BJ (cell line): ENCODE measurements at regions not wholly inside any gene's neighbourhood (a gene's known extent, or its start where the extent isn't known, plus 50 kb on each side); places are given as distances from the start of the nearest gene placed in this dataset.

Source experiments
- CTCF ChIA-PET: fragments of 350-600 bp; formaldehyde crosslinking; extraction: SDS; loops from one replicate; lab custom pipeline; 2021; ENCODE audit warnings: antibody characterized with exemption, inconsistent platforms; lab: Yijun Ruan, JAX
- POLR2A ChIA-PET: fragments of 300-600 bp; sonication (Branson Sonifier 250); formaldehyde crosslinking; extraction: SDS; loops from one replicate; lab custom pipeline; 2021; ENCODE audit warnings: antibody characterized with exemption; lab: Charles Lee
- DNase-seq: peaks from one replicate; pipeline ENCODE4 v3.0.0-alpha.2; 2011; ENCODE audit warnings: low read depth
- H3K27me3 ChIP-seq: 2 replicates; pipeline ENCODE4 v1.6.0; 2011; ENCODE audit warnings: low read length; ENCODE audit not compliant: control insufficient read depth, insufficient read depth
- H3K36me3 ChIP-seq: 2 replicates; pipeline ENCODE4 v1.5.1; 2011; ENCODE audit warnings: low read length; ENCODE audit not compliant: control insufficient read depth, insufficient read depth
- H3K4me3 ChIP-seq: 2 replicates; pipeline ENCODE4 v1.5.1; 2011; ENCODE audit warnings: low read depth, mild to moderate bottlenecking, control low read depth, low read length
- CTCF ChIP-seq: IDR thresholded peaks from 2 replicates; pipeline ENCODE4 v1.5.1; 2011; ENCODE audit warnings: low read depth, mild to moderate bottlenecking, control low read depth, inconsistent platforms, low read length, moderate library complexity; ENCODE audit not compliant: insufficient read depth

- no peaks in the 10 kb centered on the region for H3K36me3 ChIP-seq
- H3K27me3 ChIP-seq = no peaks in the 10 kb centered on the region
- POLR2A ChIA-PET = no interaction called here
- no peak for TF ChIP-seq CTCF
- H3K4me3 ChIP-seq = no peak overlapping the region
- CTCF ChIA-PET = no interaction called here
- no peak for DNase-seq
These were observed 281.8 kb downstream of the GPATCH2 start for GRCh38 chr1:217348960-217349664.

DNA sequence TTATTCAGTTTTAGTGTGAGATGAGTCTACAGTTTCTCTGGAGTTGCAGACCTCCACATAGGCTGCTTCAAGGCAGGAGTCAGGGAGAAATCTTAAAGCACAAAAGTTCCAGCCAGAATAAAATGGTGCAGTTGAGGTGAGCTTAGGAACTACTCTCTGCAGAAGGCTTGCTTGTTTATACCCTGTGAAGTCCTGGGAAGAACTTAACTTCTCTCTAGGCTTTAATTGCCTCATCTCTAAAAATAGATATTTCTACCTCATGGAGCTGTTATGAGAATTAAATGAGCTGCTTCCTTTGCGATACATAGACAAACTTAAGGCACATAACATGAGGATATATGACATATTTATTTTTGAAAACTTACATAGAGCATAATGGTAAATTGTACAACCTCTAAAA is 286.2 kb downstream of the GPATCH2 start:
- TF ChIP-seq CTCF = no peak
- ChIA-PET POLR2A (interaction anchor here (0.6 kb wide), 1 partner anchor 462 kb away, joined by 5 read pairs; no protein-coding TSS in a partner anchor), CTCF (no interaction called here)
- no peak for DNase-seq
- H3K27me3 ChIP-seq = no peaks in the 10 kb centered on the region
- H3K4me3 ChIP-seq = no peak overlapping the region
- H3K36me3 ChIP-seq = no peaks in the 10 kb centered on the region

GRCh38 chr1:217343907-217344306 is 287.0 kb downstream of the GPATCH2 start:
- CTCF ChIA-PET = no interaction called here
- H3K36me3 ChIP-seq = no peaks in the 10 kb centered on the region

DNA sequence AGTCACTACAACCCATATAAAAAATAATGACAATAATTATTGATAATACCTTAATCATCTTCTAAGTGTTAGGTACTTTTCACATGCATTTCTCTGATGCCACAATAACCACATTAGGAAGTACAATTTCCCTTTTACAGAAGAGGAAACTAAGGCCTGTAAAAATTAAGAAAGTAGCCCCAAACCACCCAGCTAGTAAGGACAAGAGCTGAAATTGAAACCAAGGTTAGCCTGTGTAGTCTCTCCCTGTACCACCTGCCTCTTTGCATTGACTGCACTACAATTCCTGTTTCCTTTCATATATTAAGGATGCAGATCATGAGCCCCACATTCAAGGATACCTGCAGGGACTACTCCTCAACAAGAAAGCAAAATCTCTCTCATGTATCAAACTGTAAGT is 288.8 kb downstream of the GPATCH2 start:
- ChIA-PET POLR2A (no interaction called here), CTCF (interaction anchor here (1.2 kb wide), 1 partner anchor 10 kb away, joined by 4 read pairs; no protein-coding TSS in a partner anchor)
- Histone ChIP-seq H3K4me3 (no peak overlapping the region), H3K27me3 (no peaks in the 10 kb centered on the region), H3K36me3 (no peaks in the 10 kb centered on the region)
- no peak for TF ChIP-seq CTCF
- no peak for DNase-seq

More at GRCh38 chr1:217343907-217344306, 287.0 kb downstream of the GPATCH2 start:
- POLR2A ChIA-PET = no interaction called here
- no peak for DNase-seq
- Histone ChIP-seq H3K4me3 (no peak overlapping the region), H3K27me3 (no peaks in the 10 kb centered on the region)
- TF ChIP-seq CTCF = no peak

- Histone ChIP-seq H3K27me3 (no peaks in the 10 kb centered on the region), H3K36me3 (no peaks in the 10 kb centered on the region), H3K4me3 (no peak overlapping the region)
- no peak for DNase-seq
- no peak for TF ChIP-seq CTCF
- ChIA-PET POLR2A (no interaction called here), CTCF (no interaction called here)
These were observed 294.2 kb downstream of the GPATCH2 start for GRCh38 chr1:217336724-217337123.
